ENCODE measurements at regions not wholly inside any gene's neighbourhood (a gene's known extent, or its start where the extent isn't known, plus 50 kb on each side); places are given as distances from the start of the nearest gene placed in this dataset.

DNA sequence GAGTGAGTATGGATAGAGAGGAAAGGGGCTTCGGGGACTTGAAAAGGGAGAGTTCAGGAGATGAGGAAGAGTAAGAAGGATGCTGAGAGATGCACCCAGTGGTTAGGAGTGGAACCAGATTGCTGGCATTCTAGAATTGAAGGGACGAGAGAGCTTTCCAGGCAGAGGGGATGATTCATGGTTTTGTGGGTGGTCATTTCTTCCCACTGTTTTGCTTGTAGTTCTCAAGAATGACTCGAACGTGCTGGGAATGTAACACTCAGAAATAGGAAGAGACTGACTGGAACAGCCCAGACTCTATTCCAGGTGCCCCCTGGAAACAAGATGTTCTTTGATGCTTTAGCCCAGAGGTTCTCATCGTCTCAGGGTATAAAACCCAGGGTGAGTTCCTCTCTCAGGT is 294.2 kb downstream of the ICE1 start:
- DNase-seq = no peak
- 69% methylated on average over 5 of the region's 5 CpGs for WGBS
- intact Hi-C loops (cut with DNase I) = no loop called here
- Histone ChIP-seq H3K4me3 (ENCODE audit: low read length) (no peak overlapping the region), H3K27me3 (ENCODE audit: control insufficient read depth, insufficient read depth) (no peaks in the 10 kb centered on the region), H3K27ac (ENCODE audit: low read length) (no peak overlapping the region), H3K9me3 (ENCODE audit: control insufficient read depth, low read length) (no peaks in the 10 kb centered on the region), H3K4me1 (ENCODE audit: control insufficient read depth, insufficient read depth, low read length) (no peaks in the 10 kb centered on the region)
- no peak for ATAC-seq

- no peaks in the 10 kb centered on the region for H3K27me3 ChIP-seq (ENCODE audit: control insufficient read depth, insufficient read depth)
- H3K9me3 ChIP-seq (ENCODE audit: control insufficient read depth, low read length) = no peaks in the 10 kb centered on the region
- H3K4me3 ChIP-seq (ENCODE audit: low read length) = no peak overlapping the region
- H3K27ac ChIP-seq (ENCODE audit: low read length) = no peak overlapping the region
- 35% methylated on average over 1 of the region's 1 CpG for WGBS
- intact Hi-C loops (cut with DNase I) = no loop called here
- DNase-seq (no peak), ATAC-seq (no peak)
- peaks cover 2% of the 10 kb centered on the region for H3K4me1 ChIP-seq (ENCODE audit: control insufficient read depth, insufficient read depth, low read length)
These were observed 289.1 kb downstream of the ICE1 start for GRCh38 chr5:5711592-5711991.

GRCh38 chr5:5711112-5711511 is 288.6 kb downstream of the ICE1 start:
- 13% methylated on average over 2 of the region's 2 CpGs for WGBS
- DNase-seq (no peak), ATAC-seq (no peak)
- intact Hi-C loops (cut with DNase I) = no loop called here
- Histone ChIP-seq H3K4me3 (ENCODE audit: low read length) (no peak overlapping the region), H3K27me3 (ENCODE audit: control insufficient read depth, insufficient read depth) (no peaks in the 10 kb centered on the region), H3K27ac (ENCODE audit: low read length) (no peak overlapping the region), H3K4me1 (ENCODE audit: control insufficient read depth, insufficient read depth, low read length) (peaks cover 2% of the 10 kb centered on the region), H3K9me3 (ENCODE audit: control insufficient read depth, low read length) (no peaks in the 10 kb centered on the region)

GRCh38 chr5:5710471-5710870 is 288.0 kb downstream of the ICE1 start:
- WGBS = 47% methylated on average over 8 of the region's 8 CpGs
- Histone ChIP-seq H3K27me3 (ENCODE audit: control insufficient read depth, insufficient read depth) (no peaks in the 10 kb centered on the region), H3K27ac (ENCODE audit: low read length) (no peak overlapping the region), H3K4me3 (ENCODE audit: low read length) (no peak overlapping the region), H3K9me3 (ENCODE audit: control insufficient read depth, low read length) (no peaks in the 10 kb centered on the region), H3K4me1 (ENCODE audit: control insufficient read depth, insufficient read depth, low read length) (peaks cover 2% of the 10 kb centered on the region)
- intact Hi-C loops (cut with DNase I) = no loop called here
- ATAC-seq = peak in 1 of 2 donors; percentile 60
- peak in 1 of 3 donors; percentile 51 for DNase-seq

- ATAC-seq = no peak
- 76% methylated on average over 7 of the region's 7 CpGs for WGBS
- Histone ChIP-seq H3K9me3 (ENCODE audit: control insufficient read depth, low read length) (no peaks in the 10 kb centered on the region), H3K27me3 (ENCODE audit: control insufficient read depth, insufficient read depth) (no peaks in the 10 kb centered on the region), H3K27ac (ENCODE audit: low read length) (no peak overlapping the region), H3K4me1 (ENCODE audit: control insufficient read depth, insufficient read depth, low read length) (peaks cover 2% of the 10 kb centered on the region), H3K4me3 (ENCODE audit: low read length) (no peak overlapping the region)
- no peak for DNase-seq
- intact Hi-C loops (cut with DNase I) = no loop called here
These were observed 286.0 kb downstream of the ICE1 start for GRCh38 chr5:5708367-5708919.

DNA sequence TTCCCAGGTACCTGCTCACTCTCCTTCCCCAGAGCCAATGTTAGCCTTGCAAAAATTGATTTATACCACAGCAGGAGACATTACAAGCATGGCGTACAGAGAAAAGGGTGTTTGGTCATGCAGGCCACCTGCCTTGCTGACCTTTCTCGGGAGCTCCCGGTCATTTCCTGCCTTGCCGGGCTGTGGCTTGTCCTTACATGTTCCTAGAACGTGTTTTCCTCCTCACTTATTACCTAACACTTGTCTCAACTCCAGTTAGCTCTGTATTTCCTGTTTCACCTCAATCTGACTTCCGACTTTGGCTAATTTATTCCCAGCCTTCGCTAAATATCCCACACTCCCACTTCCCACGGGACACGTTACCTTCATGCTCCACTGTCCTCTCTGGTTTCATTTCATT is 282.5 kb downstream of the ICE1 start:
- H3K27ac ChIP-seq (ENCODE audit: low read length) = no peak overlapping the region
- no peaks in the 10 kb centered on the region for H3K4me1 ChIP-seq (ENCODE audit: control insufficient read depth, insufficient read depth, low read length)
- 60% methylated on average over 9 of the region's 9 CpGs for WGBS
- ATAC-seq = no peak
- DNase-seq = no peak
- no peaks in the 10 kb centered on the region for H3K9me3 ChIP-seq (ENCODE audit: control insufficient read depth, low read length)
- no peaks in the 10 kb centered on the region for H3K27me3 ChIP-seq (ENCODE audit: control insufficient read depth, insufficient read depth)
- intact Hi-C loops (cut with DNase I) = no loop called here
- H3K4me3 ChIP-seq (ENCODE audit: low read length) = no peak overlapping the region

DNA sequence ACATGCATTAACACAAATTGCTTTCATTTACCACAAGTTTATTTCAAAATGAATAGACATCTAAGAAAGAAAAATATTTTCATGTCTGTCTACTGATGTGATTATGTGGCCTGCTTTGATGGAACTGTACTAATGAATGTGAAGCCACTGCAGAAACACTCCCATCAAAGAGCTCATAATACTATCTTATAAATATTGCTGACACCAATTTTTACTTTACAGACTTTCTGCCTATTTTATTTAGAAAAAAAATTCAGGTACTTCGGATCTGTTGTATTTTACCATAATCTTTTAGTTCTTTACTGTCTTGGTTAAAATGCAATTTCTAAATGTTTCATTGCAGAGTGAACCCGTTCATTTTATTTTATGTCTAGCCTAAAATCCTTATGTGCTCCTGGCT is 281.9 kb downstream of the ICE1 start:
- Histone ChIP-seq H3K27me3 (ENCODE audit: control insufficient read depth, insufficient read depth) (no peaks in the 10 kb centered on the region), H3K27ac (ENCODE audit: low read length) (no peak overlapping the region), H3K4me3 (ENCODE audit: low read length) (no peak overlapping the region), H3K4me1 (ENCODE audit: control insufficient read depth, insufficient read depth, low read length) (no peaks in the 10 kb centered on the region), H3K9me3 (ENCODE audit: control insufficient read depth, low read length) (no peaks in the 10 kb centered on the region)
- no peak for DNase-seq
- WGBS = 93% methylated on average over 2 of the region's 2 CpGs
- intact Hi-C loops (cut with DNase I) = no loop called here
- no peak for ATAC-seq

- WGBS = 94% methylated on average over 7 of the region's 7 CpGs
- no peak overlapping the region for H3K4me3 ChIP-seq (ENCODE audit: low read length)
- DNase-seq (no peak), ATAC-seq (no peak)
- no peak overlapping the region for H3K27ac ChIP-seq (ENCODE audit: low read length)
- intact Hi-C loops (cut with DNase I) = no loop called here
- H3K9me3 ChIP-seq (ENCODE audit: control insufficient read depth, low read length) = peaks cover 2% of the 10 kb centered on the region
- H3K4me1 ChIP-seq (ENCODE audit: control insufficient read depth, insufficient read depth, low read length) = no peaks in the 10 kb centered on the region
- no peaks in the 10 kb centered on the region for H3K27me3 ChIP-seq (ENCODE audit: control insufficient read depth, insufficient read depth)
These were observed 280.5 kb downstream of the ICE1 start for GRCh38 chr5:5702934-5703333.

GRCh38 chr5:5700549-5700948 is 278.1 kb downstream of the ICE1 start:
- peaks cover 2% of the 10 kb centered on the region for H3K9me3 ChIP-seq (ENCODE audit: control insufficient read depth, low read length)
- H3K4me3 ChIP-seq (ENCODE audit: low read length) = no peak overlapping the region

DNA sequence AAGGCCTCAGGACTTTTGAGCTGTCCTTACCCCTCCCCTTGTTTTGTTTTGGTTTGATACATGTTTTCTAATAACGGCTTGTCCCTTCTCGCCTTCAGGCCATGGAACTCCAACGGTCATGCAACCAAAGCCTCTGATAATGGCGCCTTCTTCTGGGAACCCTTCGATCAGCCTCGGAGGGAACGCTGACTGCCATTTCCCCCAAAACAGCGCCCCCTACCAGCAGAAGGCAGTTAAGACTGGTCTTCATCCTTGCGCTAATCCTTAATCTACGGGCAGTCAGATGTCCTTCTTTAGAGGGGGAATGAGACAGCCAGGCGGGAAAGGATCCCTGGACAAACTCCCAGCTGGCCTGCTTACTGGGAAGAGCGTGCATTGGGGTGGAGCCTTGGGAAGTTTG is 276.6 kb downstream of the ICE1 start:
- no peak overlapping the region for H3K4me3 ChIP-seq (ENCODE audit: low read length)
- intact Hi-C loops (cut with DNase I) = no loop called here
- H3K27me3 ChIP-seq (ENCODE audit: control insufficient read depth, insufficient read depth) = no peaks in the 10 kb centered on the region
- WGBS = 86% methylated on average over 12 of the region's 12 CpGs
- no peaks in the 10 kb centered on the region for H3K4me1 ChIP-seq (ENCODE audit: control insufficient read depth, insufficient read depth, low read length)
- ATAC-seq = no peak
- no peak overlapping the region for H3K27ac ChIP-seq (ENCODE audit: low read length)
- peaks cover 2% of the 10 kb centered on the region for H3K9me3 ChIP-seq (ENCODE audit: control insufficient read depth, low read length)
- no peak for DNase-seq

More at GRCh38 chr5:5700549-5700948, 278.1 kb downstream of the ICE1 start:
- H3K27ac ChIP-seq (ENCODE audit: low read length) = no peak overlapping the region
- DNase-seq = no peak
- no peaks in the 10 kb centered on the region for H3K4me1 ChIP-seq (ENCODE audit: control insufficient read depth, insufficient read depth, low read length)
- intact Hi-C loops (cut with DNase I) = no loop called here
- ATAC-seq = no peak
- no peaks in the 10 kb centered on the region for H3K27me3 ChIP-seq (ENCODE audit: control insufficient read depth, insufficient read depth)

GRCh38 chr5:5695266-5695665 is 272.8 kb downstream of the ICE1 start:
- WGBS = 37% methylated on average over 3 of the region's 3 CpGs
- no peaks in the 10 kb centered on the region for H3K4me1 ChIP-seq (ENCODE audit: control insufficient read depth, insufficient read depth, low read length)
- no peak overlapping the region for H3K4me3 ChIP-seq (ENCODE audit: low read length)
- intact Hi-C loops (cut with DNase I) = no loop called here
- peaks cover 2% of the 10 kb centered on the region for H3K9me3 ChIP-seq (ENCODE audit: control insufficient read depth, low read length)
- ATAC-seq (no peak), DNase-seq (no peak)
- H3K27me3 ChIP-seq (ENCODE audit: control insufficient read depth, insufficient read depth) = no peaks in the 10 kb centered on the region
- no peak overlapping the region for H3K27ac ChIP-seq (ENCODE audit: low read length)

GRCh38 chr5:5688925-5689310 is 266.4 kb downstream of the ICE1 start:
- 76% methylated on average over 2 of the region's 2 CpGs for WGBS
- Histone ChIP-seq H3K27ac (ENCODE audit: low read length) (no peak overlapping the region), H3K4me1 (ENCODE audit: control insufficient read depth, insufficient read depth, low read length) (peaks cover 5% of the 10 kb centered on the region), H3K4me3 (ENCODE audit: low read length) (no peak overlapping the region), H3K9me3 (ENCODE audit: control insufficient read depth, low read length) (peaks cover 3% of the 10 kb centered on the region), H3K27me3 (ENCODE audit: control insufficient read depth, insufficient read depth) (no peaks in the 10 kb centered on the region)
- ATAC-seq (no peak), DNase-seq (no peak)
- intact Hi-C loops (cut with DNase I) = no loop called here
